ENCODE measurements at regions not wholly inside any gene's neighbourhood (a gene's known extent, or its start where the extent isn't known, plus 50 kb on each side); places are given as distances from the start of the nearest gene placed in this dataset.

GRCh38 chr2:215577356-215577755, 141.5 kb upstream of the FN1 start:
- no peak for DNase-seq
- ChIA-PET CTCF (no interaction called here), POLR2A (no interaction called here)
- peaks cover 1% of the 10 kb centered on the region for H3K27me3 Mint-ChIP-seq
- H3K9me3 Mint-ChIP-seq = no peaks in the 10 kb centered on the region
- no peaks in the 10 kb centered on the region for H3K4me1 Mint-ChIP-seq
- H3K36me3 Mint-ChIP-seq (ENCODE audit: low read depth) = no peaks in the 10 kb centered on the region
- H3K4me3 Mint-ChIP-seq = no peak overlapping the region
- no peak overlapping the region for H3K27ac Mint-ChIP-seq

GRCh38 chr2:215576572-215576971, 140.7 kb upstream of the FN1 start:
- Mint-ChIP-seq H3K9me3 (no peaks in the 10 kb centered on the region), H3K27me3 (peaks cover 5% of the 10 kb centered on the region), H3K4me3 (no peak overlapping the region), H3K27ac (no peak overlapping the region), H3K4me1 (no peaks in the 10 kb centered on the region), H3K36me3 (ENCODE audit: low read depth) (no peaks in the 10 kb centered on the region)
- POLR2A ChIA-PET = no interaction called here
- DNase-seq = no peak
- CTCF ChIA-PET = no interaction called here

GRCh38 chr2:215573496-215573895, 137.6 kb upstream of the FN1 start:
- ChIA-PET POLR2A (interaction anchor here (0.6 kb wide), 1 partner anchor 160 kb away, joined by 8 read pairs; no protein-coding TSS in a partner anchor), CTCF (no interaction called here)
- Mint-ChIP-seq H3K36me3 (ENCODE audit: low read depth) (no peaks in the 10 kb centered on the region), H3K27me3 (peaks cover 9% of the 10 kb centered on the region), H3K4me3 (no peak overlapping the region), H3K9me3 (no peaks in the 10 kb centered on the region), H3K4me1 (no peaks in the 10 kb centered on the region), H3K27ac (no peak overlapping the region)
- DNase-seq = no peak

- H3K4me1 Mint-ChIP-seq = no peaks in the 10 kb centered on the region
- H3K36me3 Mint-ChIP-seq (ENCODE audit: low read depth) = no peaks in the 10 kb centered on the region
- POLR2A ChIA-PET = no interaction called here
- no peak overlapping the region for H3K27ac Mint-ChIP-seq
- no peaks in the 10 kb centered on the region for H3K9me3 Mint-ChIP-seq
- H3K4me3 Mint-ChIP-seq = no peak overlapping the region
- DNase-seq = no peak
- CTCF ChIA-PET = no interaction called here
- H3K27me3 Mint-ChIP-seq = peaks cover 9% of the 10 kb centered on the region
Measured at GRCh38 chr2:215572341-215572848, 136.5 kb upstream of the FN1 start.

GRCh38 chr2:215571689-215572088, 135.8 kb upstream of the FN1 start:
- no peaks in the 10 kb centered on the region for H3K9me3 Mint-ChIP-seq
- no peaks in the 10 kb centered on the region for H3K36me3 Mint-ChIP-seq (ENCODE audit: low read depth)
- ChIA-PET POLR2A (no interaction called here), CTCF (no interaction called here)
- H3K4me1 Mint-ChIP-seq = no peaks in the 10 kb centered on the region
- DNase-seq = no peak
- peaks cover 9% of the 10 kb centered on the region for H3K27me3 Mint-ChIP-seq
- no peak overlapping the region for H3K27ac Mint-ChIP-seq
- H3K4me3 Mint-ChIP-seq = no peak overlapping the region

GRCh38 chr2:215567504-215567903, 131.6 kb upstream of the FN1 start:
- Mint-ChIP-seq H3K9me3 (no peaks in the 10 kb centered on the region), H3K27me3 (peaks cover 15% of the 10 kb centered on the region), H3K4me1 (no peaks in the 10 kb centered on the region), H3K36me3 (ENCODE audit: low read depth) (no peaks in the 10 kb centered on the region), H3K27ac (no peak overlapping the region), H3K4me3 (no peak overlapping the region)
- ChIA-PET CTCF (no interaction called here), POLR2A (no interaction called here)
- DNase-seq = no peak

- H3K36me3 Mint-ChIP-seq (ENCODE audit: low read depth) = no peaks in the 10 kb centered on the region
- H3K27ac Mint-ChIP-seq = no peak overlapping the region
- H3K9me3 Mint-ChIP-seq = no peaks in the 10 kb centered on the region
- ChIA-PET POLR2A (no interaction called here), CTCF (no interaction called here)
- no peak for DNase-seq
- no peaks in the 10 kb centered on the region for H3K4me1 Mint-ChIP-seq
- H3K27me3 Mint-ChIP-seq = peaks cover 11% of the 10 kb centered on the region
- no peak overlapping the region for H3K4me3 Mint-ChIP-seq
Measured at GRCh38 chr2:215565897-215566296, 130.0 kb upstream of the FN1 start.

GRCh38 chr2:215557701-215558100, 121.8 kb upstream of the FN1 start:
- ChIA-PET POLR2A (no interaction called here), CTCF (no interaction called here)
- peaks cover 2% of the 10 kb centered on the region for H3K27me3 Mint-ChIP-seq
- no peak overlapping the region for H3K4me3 Mint-ChIP-seq
- DNase-seq = no peak
- no peaks in the 10 kb centered on the region for H3K9me3 Mint-ChIP-seq
- H3K36me3 Mint-ChIP-seq (ENCODE audit: low read depth) = no peaks in the 10 kb centered on the region
- no peak overlapping the region for H3K27ac Mint-ChIP-seq
- H3K4me1 Mint-ChIP-seq = no peaks in the 10 kb centered on the region

GRCh38 chr2:215556979-215557378, 121.1 kb upstream of the FN1 start:
- ChIA-PET POLR2A (no interaction called here), CTCF (no interaction called here)
- peaks cover 2% of the 10 kb centered on the region for H3K27me3 Mint-ChIP-seq
- H3K9me3 Mint-ChIP-seq = no peaks in the 10 kb centered on the region
- H3K4me1 Mint-ChIP-seq = no peaks in the 10 kb centered on the region
- no peak overlapping the region for H3K4me3 Mint-ChIP-seq
- no peak overlapping the region for H3K27ac Mint-ChIP-seq
- DNase-seq = no peak
- H3K36me3 Mint-ChIP-seq (ENCODE audit: low read depth) = no peaks in the 10 kb centered on the region

- H3K27ac Mint-ChIP-seq = no peak overlapping the region
- POLR2A ChIA-PET = no interaction called here
- no peak overlapping the region for H3K4me3 Mint-ChIP-seq
- H3K9me3 Mint-ChIP-seq = no peaks in the 10 kb centered on the region
- CTCF ChIA-PET = no interaction called here
- H3K4me1 Mint-ChIP-seq = no peaks in the 10 kb centered on the region
- H3K27me3 Mint-ChIP-seq = no peaks in the 10 kb centered on the region
- no peaks in the 10 kb centered on the region for H3K36me3 Mint-ChIP-seq (ENCODE audit: low read depth)
- no peak for DNase-seq
Measured at GRCh38 chr2:215554689-215555498, 119.0 kb upstream of the FN1 start.

- no peak for DNase-seq
- Mint-ChIP-seq H3K4me3 (no peak overlapping the region), H3K9me3 (no peaks in the 10 kb centered on the region), H3K4me1 (no peaks in the 10 kb centered on the region), H3K36me3 (ENCODE audit: low read depth) (no peaks in the 10 kb centered on the region), H3K27me3 (no peaks in the 10 kb centered on the region), H3K27ac (no peak overlapping the region)
- POLR2A ChIA-PET = no interaction called here
- CTCF ChIA-PET = interaction anchor here (0.7 kb wide), 1 partner anchor 664 kb away, joined by 3 read pairs; no protein-coding TSS in a partner anchor
Measured at GRCh38 chr2:215553946-215554345, 118.1 kb upstream of the FN1 start.

GRCh38 chr2:215552144-215552580, 116.3 kb upstream of the FN1 start:
- Mint-ChIP-seq H3K27ac (no peak overlapping the region), H3K36me3 (ENCODE audit: low read depth) (no peaks in the 10 kb centered on the region), H3K4me1 (no peaks in the 10 kb centered on the region), H3K27me3 (no peaks in the 10 kb centered on the region), H3K9me3 (no peaks in the 10 kb centered on the region), H3K4me3 (no peak overlapping the region)
- DNase-seq = no peak
- CTCF ChIA-PET = no interaction called here
- POLR2A ChIA-PET = no interaction called here

GRCh38 chr2:215550331-215550730, 114.5 kb upstream of the FN1 start:
- H3K9me3 Mint-ChIP-seq = no peaks in the 10 kb centered on the region
- POLR2A ChIA-PET = no interaction called here
- H3K27ac Mint-ChIP-seq = no peak overlapping the region

GRCh38 chr2:215548714-215549113, 112.8 kb upstream of the FN1 start:
- CTCF ChIA-PET = no interaction called here
- Mint-ChIP-seq H3K9me3 (no peaks in the 10 kb centered on the region), H3K36me3 (ENCODE audit: low read depth) (no peaks in the 10 kb centered on the region), H3K27ac (no peak overlapping the region), H3K27me3 (no peaks in the 10 kb centered on the region), H3K4me3 (no peak overlapping the region), H3K4me1 (no peaks in the 10 kb centered on the region)
- POLR2A ChIA-PET = no interaction called here
- no peak for DNase-seq

More at GRCh38 chr2:215550331-215550730, 114.5 kb upstream of the FN1 start:
- Mint-ChIP-seq H3K27me3 (no peaks in the 10 kb centered on the region), H3K4me3 (no peak overlapping the region), H3K4me1 (no peaks in the 10 kb centered on the region), H3K36me3 (ENCODE audit: low read depth) (no peaks in the 10 kb centered on the region)
- DNase-seq = no peak
- CTCF ChIA-PET = no interaction called here

Measured in activated CD4-positive, alpha-beta T cell treated with anti-CD3 and anti-CD28 coated beads, Interleukin-2, amount 10 ng/mL, durations not matched to agents 7 days and 5 days (primary cell).